GM21390 (cell line): ENCODE measurements at regions not wholly inside any gene's neighbourhood (a gene's known extent, or its start where the extent isn't known, plus 50 kb on each side); places are given as distances from the start of the nearest gene placed in this dataset.

Experiments used
- ATAC-seq: cut with Tn5 transposase; IDR thresholded peaks from one replicate; pipeline ENCODE4 v1.9.1; 2021; ENCODE audit not compliant: unreplicated experiment

GRCh38 chr12:59927032-59927431 lies 331.2 kb downstream of the SLC16A7 start:
- no peak for ATAC-seq

- ATAC-seq, result no peak
Observed at GRCh38 chr12:59928416-59928815, 332.6 kb downstream of the SLC16A7 start.

- no peak for ATAC-seq
Observed at GRCh38 chr12:59929110-59929509, 333.3 kb downstream of the SLC16A7 start.

- no peak for ATAC-seq
Observed at GRCh38 chr12:59934486-59934885, 338.7 kb downstream of the SLC16A7 start.

- ATAC-seq, result no peak
Observed at GRCh38 chr12:59936534-59936933, 340.7 kb downstream of the SLC16A7 start.

GRCh38 chr12:59937148-59937547 lies 341.3 kb downstream of the SLC16A7 start:
- no peak for ATAC-seq

GRCh38 chr12:59938190-59938962 lies 342.5 kb downstream of the SLC16A7 start:
- no peak for ATAC-seq

GRCh38 chr12:59940631-59941342 lies 345.0 kb downstream of the SLC16A7 start:
- ATAC-seq, result no peak

GRCh38 chr12:59941461-59941860 lies 345.6 kb downstream of the SLC16A7 start:
- no peak for ATAC-seq

GRCh38 chr12:59944177-59944576 lies 348.3 kb downstream of the SLC16A7 start:
- ATAC-seq, result no peak

- no peak for ATAC-seq
Observed at GRCh38 chr12:59946635-59947034, 350.8 kb downstream of the SLC16A7 start.

GRCh38 chr12:59963546-59963945 lies 367.7 kb downstream of the SLC16A7 start:
- no peak for ATAC-seq

GRCh38 chr12:59972905-59973304 lies 377.1 kb downstream of the SLC16A7 start:
- no peak for ATAC-seq

GRCh38 chr12:59973515-59973914 lies 377.7 kb downstream of the SLC16A7 start:
- ATAC-seq, result no peak

- ATAC-seq, result no peak
Observed at GRCh38 chr12:59977779-59978178, 381.9 kb downstream of the SLC16A7 start.

- no peak for ATAC-seq
Observed at GRCh38 chr12:59980476-59980875, 384.6 kb downstream of the SLC16A7 start.

- no peak for ATAC-seq
Observed at GRCh38 chr12:59999291-59999690, 403.5 kb downstream of the SLC16A7 start.

GRCh38 chr12:60010486-60010885 lies 414.7 kb downstream of the SLC16A7 start:
- no peak for ATAC-seq

- ATAC-seq, result no peak
Observed at GRCh38 chr12:60012659-60013058, 416.8 kb downstream of the SLC16A7 start.

GRCh38 chr12:60014436-60014835 lies 418.6 kb downstream of the SLC16A7 start:
- ATAC-seq, result no peak

GRCh38 chr12:60020068-60020467 lies 424.2 kb downstream of the SLC16A7 start:
- no peak for ATAC-seq

GRCh38 chr12:60021235-60021634 lies 425.4 kb downstream of the SLC16A7 start:
- ATAC-seq, result no peak
